Adrenal gland (tissue), 5 donors: ENCODE measurements at regions not wholly inside any gene's neighbourhood (a gene's known extent, or its start where the extent isn't known, plus 50 kb on each side); places are given as distances from the start of the nearest gene placed in this dataset.

Experiments used
- POLR2A ChIP-seq, 2 donors: fragments of 450-650 bp; IDR thresholded peaks; one replicate each; pipeline ENCODE4 v1.6.1; 2017; ENCODE audit warnings: antibody characterized with exemption in 2 of 2, mild to moderate bottlenecking in 2 of 2, moderate library complexity in 1 of 2
- TF ChIP-seq, protein P1 (sequence below), 6 experiments: fragments of 450-650 bp in 4 of 6; fragments of 200-600 bp in 2 of 6; sonication (generic) in 1 of 6; IDR thresholded peaks; 1 replicate in 5 of 6; 2 replicates in 1 of 6; pipeline versions ENCODE4 v1.5.1 to v1.8.0; 2016 to 2021; ENCODE audit warnings: antibody characterized with exemption in 6 of 6, mild to moderate bottlenecking in 2 of 6, moderate library complexity in 1 of 6
- donor health status: DM: no; HTN: no; CAD: no.

DNA sequence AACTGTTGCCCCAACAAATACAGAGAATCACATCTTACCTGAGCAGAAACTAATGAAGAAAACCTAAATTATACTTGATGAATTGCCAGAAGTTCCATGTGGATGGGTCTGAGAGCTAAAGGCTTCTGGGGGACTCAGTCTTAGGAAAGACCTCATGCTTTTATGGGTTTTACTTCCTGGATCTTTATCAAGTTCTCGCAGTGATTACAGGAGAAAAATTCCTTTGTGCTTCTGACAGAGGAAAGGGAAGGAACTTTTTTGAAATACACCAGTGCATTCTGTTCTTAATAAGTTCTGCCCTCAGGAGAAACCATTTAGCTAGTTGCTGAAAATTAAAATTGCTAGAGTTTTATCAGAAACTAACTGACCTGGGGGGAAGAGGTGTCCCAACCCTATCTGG lies 203.9 kb upstream of the KITLG start:
- TF ChIP-seq, protein P1, sequence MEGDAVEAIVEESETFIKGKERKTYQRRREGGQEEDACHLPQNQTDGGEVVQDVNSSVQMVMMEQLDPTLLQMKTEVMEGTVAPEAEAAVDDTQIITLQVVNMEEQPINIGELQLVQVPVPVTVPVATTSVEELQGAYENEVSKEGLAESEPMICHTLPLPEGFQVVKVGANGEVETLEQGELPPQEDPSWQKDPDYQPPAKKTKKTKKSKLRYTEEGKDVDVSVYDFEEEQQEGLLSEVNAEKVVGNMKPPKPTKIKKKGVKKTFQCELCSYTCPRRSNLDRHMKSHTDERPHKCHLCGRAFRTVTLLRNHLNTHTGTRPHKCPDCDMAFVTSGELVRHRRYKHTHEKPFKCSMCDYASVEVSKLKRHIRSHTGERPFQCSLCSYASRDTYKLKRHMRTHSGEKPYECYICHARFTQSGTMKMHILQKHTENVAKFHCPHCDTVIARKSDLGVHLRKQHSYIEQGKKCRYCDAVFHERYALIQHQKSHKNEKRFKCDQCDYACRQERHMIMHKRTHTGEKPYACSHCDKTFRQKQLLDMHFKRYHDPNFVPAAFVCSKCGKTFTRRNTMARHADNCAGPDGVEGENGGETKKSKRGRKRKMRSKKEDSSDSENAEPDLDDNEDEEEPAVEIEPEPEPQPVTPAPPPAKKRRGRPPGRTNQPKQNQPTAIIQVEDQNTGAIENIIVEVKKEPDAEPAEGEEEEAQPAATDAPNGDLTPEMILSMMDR (IDR thresholded peaks at IDR 0.05) = no peak
- TF ChIP-seq POLR2A (IDR thresholded peaks at IDR 0.05) = no peak
